Astrocyte (in vitro differentiated cells and primary cell): ENCODE measurements at regions not wholly inside any gene's neighbourhood (a gene's known extent, or its start where the extent isn't known, plus 50 kb on each side); places are given as distances from the start of the nearest gene placed in this dataset.

Source experiments
- EZH2 ChIP-seq: IDR thresholded peaks from 2 replicates; pipeline ENCODE4 v1.6.1; 2012; ENCODE audit warnings: mild to moderate bottlenecking, low read length, inconsistent platforms; ENCODE audit not compliant: insufficient read depth
- TF ChIP-seq, protein P1 (sequence below): IDR thresholded peaks from 2 replicates; pipeline ENCODE4 v1.5.1; 2011; ENCODE audit warnings: low read depth, mild to moderate bottlenecking, inconsistent platforms, low read length, moderate library complexity; ENCODE audit not compliant: insufficient read depth

DNA sequence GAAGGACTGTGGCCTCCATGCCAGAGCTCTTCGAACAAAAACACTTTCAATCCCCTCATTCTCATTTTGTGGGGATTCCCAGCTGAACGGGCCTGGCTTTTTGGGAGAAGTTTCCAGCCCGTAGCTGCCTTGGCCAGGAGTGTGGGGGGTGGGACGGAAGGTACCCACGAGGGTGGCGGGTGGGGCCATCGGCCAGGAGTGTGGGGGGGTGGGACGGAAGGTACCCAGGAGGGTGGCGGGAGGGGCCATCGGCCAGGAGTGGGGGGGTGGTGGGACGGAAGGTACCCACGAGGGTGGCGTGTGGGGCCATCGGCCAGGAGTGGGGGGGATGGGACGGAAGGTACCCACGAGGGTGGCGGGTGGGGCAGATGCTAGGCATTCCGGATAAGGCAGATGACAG is 71.7 kb upstream of the ZBTB18 start:
- TF ChIP-seq EZH2 = no peak
- TF ChIP-seq, protein P1, sequence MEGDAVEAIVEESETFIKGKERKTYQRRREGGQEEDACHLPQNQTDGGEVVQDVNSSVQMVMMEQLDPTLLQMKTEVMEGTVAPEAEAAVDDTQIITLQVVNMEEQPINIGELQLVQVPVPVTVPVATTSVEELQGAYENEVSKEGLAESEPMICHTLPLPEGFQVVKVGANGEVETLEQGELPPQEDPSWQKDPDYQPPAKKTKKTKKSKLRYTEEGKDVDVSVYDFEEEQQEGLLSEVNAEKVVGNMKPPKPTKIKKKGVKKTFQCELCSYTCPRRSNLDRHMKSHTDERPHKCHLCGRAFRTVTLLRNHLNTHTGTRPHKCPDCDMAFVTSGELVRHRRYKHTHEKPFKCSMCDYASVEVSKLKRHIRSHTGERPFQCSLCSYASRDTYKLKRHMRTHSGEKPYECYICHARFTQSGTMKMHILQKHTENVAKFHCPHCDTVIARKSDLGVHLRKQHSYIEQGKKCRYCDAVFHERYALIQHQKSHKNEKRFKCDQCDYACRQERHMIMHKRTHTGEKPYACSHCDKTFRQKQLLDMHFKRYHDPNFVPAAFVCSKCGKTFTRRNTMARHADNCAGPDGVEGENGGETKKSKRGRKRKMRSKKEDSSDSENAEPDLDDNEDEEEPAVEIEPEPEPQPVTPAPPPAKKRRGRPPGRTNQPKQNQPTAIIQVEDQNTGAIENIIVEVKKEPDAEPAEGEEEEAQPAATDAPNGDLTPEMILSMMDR = no peak
